ENCODE measurements at regions not wholly inside any gene's neighbourhood (a gene's known extent, or its start where the extent isn't known, plus 50 kb on each side); places are given as distances from the start of the nearest gene placed in this dataset.

GRCh38 chr4:187309456-187309855 is 585.8 kb upstream of the FAT1 start:
- TF ChIP-seq CTCF (IDR thresholded peaks at IDR 0.05) (no peak), EZH2 (IDR thresholded peaks at IDR 0.05) (no peak)

Data from neural progenitor cell (in vitro differentiated cells).